G401.6 (cell line): ENCODE measurements at regions not wholly inside any gene's neighbourhood (a gene's known extent, or its start where the extent isn't known, plus 50 kb on each side); places are given as distances from the start of the nearest gene placed in this dataset.

Experiments
- FAIRE-seq: peaks from 2 replicates; lab custom pipeline; 2012; peaks lifted over from hg19 to GRCh38; lab: Jason Lieb, UNC

- no peak for FAIRE-seq
These were observed 265.5 kb downstream of the PTPRC start for GRCh38 chr1:198904321-198904720.

GRCh38 chr1:198906739-198907422 lies 268.0 kb downstream of the PTPRC start:
- no peak for FAIRE-seq

GRCh38 chr1:198907423-198907746 lies 268.5 kb downstream of the PTPRC start:
- FAIRE-seq, result no peak

GRCh38 chr1:198908995-198909394 lies 270.2 kb downstream of the PTPRC start:
- no peak for FAIRE-seq

GRCh38 chr1:198909973-198910372 lies 271.1 kb downstream of the PTPRC start:
- no peak for FAIRE-seq

- no peak for FAIRE-seq
These were observed 272.0 kb downstream of the PTPRC start for GRCh38 chr1:198910816-198911215.

GRCh38 chr1:198912046-198912445 lies 273.2 kb downstream of the PTPRC start:
- no peak for FAIRE-seq

- FAIRE-seq, result no peak
These were observed 274.8 kb downstream of the PTPRC start for GRCh38 chr1:198913667-198914066.

GRCh38 chr1:198915327-198916231 lies 276.7 kb downstream of the PTPRC start:
- FAIRE-seq, result no peak

GRCh38 chr1:198917226-198917625 lies 278.4 kb downstream of the PTPRC start:
- no peak for FAIRE-seq

- no peak for FAIRE-seq
These were observed 280.1 kb downstream of the PTPRC start for GRCh38 chr1:198918920-198919319.

GRCh38 chr1:198919667-198920398 lies 281.0 kb downstream of the PTPRC start:
- no peak for FAIRE-seq

GRCh38 chr1:198922638-198923430 lies 284.0 kb downstream of the PTPRC start:
- FAIRE-seq, result no peak

GRCh38 chr1:198923993-198924392 lies 285.2 kb downstream of the PTPRC start:
- FAIRE-seq, result no peak

GRCh38 chr1:198925567-198925966 lies 286.7 kb downstream of the PTPRC start:
- no peak for FAIRE-seq

- no peak for FAIRE-seq
These were observed 288.3 kb downstream of the PTPRC start for GRCh38 chr1:198927129-198927528.

GRCh38 chr1:198929111-198929604 lies 290.3 kb downstream of the PTPRC start:
- FAIRE-seq, result no peak

GRCh38 chr1:198929961-198930599 lies 291.2 kb downstream of the PTPRC start:
- no peak for FAIRE-seq

GRCh38 chr1:198932351-198932991 lies 293.6 kb downstream of the PTPRC start:
- FAIRE-seq, result no peak

- FAIRE-seq, result no peak
These were observed 294.8 kb downstream of the PTPRC start for GRCh38 chr1:198933515-198934222.
